IMR-90 (cell line): ENCODE measurements at regions not wholly inside any gene's neighbourhood (a gene's known extent, or its start where the extent isn't known, plus 50 kb on each side); places are given as distances from the start of the nearest gene placed in this dataset.

Source experiments
- ATAC-seq: fragments of 200-7000 bp; cut with Tn5 transposase; 2 replicates; pipeline ENCODE4 v1.9.1; 2020; ENCODE audit warnings: low read depth, mild to moderate bottlenecking, moderate library complexity
- BruUV-seq: library from RNA; stranded (reverse); fragments of 400-500 nt; replicated peaks from 2 replicates; lab custom pipeline; 2021; lab: Mats Ljungman, UMichigan
- CTCF ChIA-PET: fragments of 300-600 bp; formaldehyde crosslinking; extraction: SDS; loops from one replicate; lab custom pipeline; 2021; ENCODE audit warnings: antibody characterized with exemption; lab: Yijun Ruan, JAX
- POLR2A ChIA-PET: fragments of 300-600 bp; sonication (Branson Sonifier 250); formaldehyde crosslinking; loops from one replicate; lab custom pipeline; 2022; ENCODE audit warnings: antibody characterized with exemption; ENCODE audit not compliant: unreplicated experiment; lab: Charles Lee
- DNase-seq: peaks from one replicate; pipeline ENCODE4 v3.0.0; 2013
- H2AFZ ChIP-seq: replicated peaks from 2 replicates; pipeline ENCODE3; 2013; ENCODE audit warnings: low read length, mild to moderate bottlenecking; ENCODE audit not compliant: poor library complexity
- H2AK5ac ChIP-seq: 2 replicates; pipeline ENCODE4 v1.6.1; 2013; ENCODE audit warnings: low read depth, low read length, inconsistent platforms
- H2AK9ac ChIP-seq: replicated peaks from 2 replicates; pipeline ENCODE3; 2013; ENCODE audit warnings: mild to moderate bottlenecking, low read depth, low read length, moderate library complexity; ENCODE audit not compliant: poor library complexity
- H2BK120ac ChIP-seq: 2 replicates; pipeline ENCODE4 v1.6.1; 2013; ENCODE audit warnings: low read depth, low read length, inconsistent platforms
- H2BK15ac ChIP-seq: 3 replicates; pipeline ENCODE4 v1.6.1; 2013; ENCODE audit warnings: low read depth, low read length, inconsistent platforms
- H2BK20ac ChIP-seq: 2 replicates; pipeline ENCODE4 v1.6.1; 2013; ENCODE audit warnings: low read depth, mild to moderate bottlenecking, inconsistent platforms, low read length, moderate library complexity
- H2BK5ac ChIP-seq: 2 replicates; pipeline ENCODE4 v1.6.1; 2013; ENCODE audit warnings: mild to moderate bottlenecking, low read depth, low read length, inconsistent platforms; ENCODE audit not compliant: poor library complexity, severe bottlenecking
- H3K14ac ChIP-seq: replicated peaks from 2 replicates; pipeline ENCODE4 v1.6.1; 2013; ENCODE audit warnings: low read depth, low read length, inconsistent platforms
- H3K18ac ChIP-seq: 2 replicates; pipeline ENCODE4 v1.6.1; 2013; ENCODE audit warnings: low read depth, low read length, control low read depth
- H3K23ac ChIP-seq: 2 replicates; pipeline ENCODE4 v1.6.1; 2013; ENCODE audit warnings: low read depth, low read length, inconsistent platforms
- H3K27ac ChIP-seq: 2 replicates; pipeline ENCODE4 v1.5.1; 2013; ENCODE audit warnings: mild to moderate bottlenecking, control low read depth, low read length; ENCODE audit not compliant: insufficient read depth
- H3K27me3 ChIP-seq: 2 replicates; pipeline ENCODE4 v1.6.1; 2013; ENCODE audit warnings: low read length; ENCODE audit not compliant: control insufficient read depth, insufficient read depth
- H3K36me3 ChIP-seq: 2 replicates; pipeline ENCODE4 v1.6.1; 2013; ENCODE audit warnings: low read length, mixed read lengths; ENCODE audit not compliant: control insufficient read depth, insufficient read depth
- H3K4ac ChIP-seq: 2 replicates; pipeline ENCODE4 v1.6.1; 2013; ENCODE audit warnings: low read depth, low read length, inconsistent platforms
- H3K4me1 ChIP-seq: 2 replicates; pipeline ENCODE4 v1.6.1; 2013; ENCODE audit warnings: low read length, mixed read lengths; ENCODE audit not compliant: control insufficient read depth, insufficient read depth
- H3K4me2 ChIP-seq: 2 replicates; pipeline ENCODE4 v1.6.1; 2013; ENCODE audit warnings: low read depth, mild to moderate bottlenecking, control low read depth, low read length, moderate library complexity
- H3K4me3 ChIP-seq: 2 replicates; pipeline ENCODE4 v1.5.1; 2013; ENCODE audit warnings: low read depth, mild to moderate bottlenecking, control low read depth, low read length, moderate library complexity; ENCODE audit not compliant: insufficient read depth
- H3K56ac ChIP-seq: 2 replicates; pipeline ENCODE4 v1.6.1; 2013; ENCODE audit warnings: low read length, inconsistent platforms; ENCODE audit not compliant: insufficient read depth; ENCODE audit errors: extremely low read depth
- H3K79me1 ChIP-seq, 2 experiments: 2 replicates each; pipeline ENCODE4 v1.6.1; 2013; ENCODE audit warnings: low read length in 2 of 2, inconsistent platforms in 1 of 2, low read depth in 1 of 2
- H3K9ac ChIP-seq: 2 replicates; pipeline ENCODE4 v1.6.1; 2013; ENCODE audit warnings: low read depth, low read length, control low read depth
- H3K9me1 ChIP-seq: 2 replicates; pipeline ENCODE4 v1.6.1; 2013; ENCODE audit warnings: low read length, inconsistent platforms; ENCODE audit not compliant: insufficient read depth
- H3K9me3 ChIP-seq: 2 replicates; pipeline ENCODE4 v1.6.1; 2013; ENCODE audit warnings: low read length; ENCODE audit not compliant: control insufficient read depth, insufficient read depth
- H4K20me1 ChIP-seq: 2 replicates; pipeline ENCODE4 v1.6.1; 2013; ENCODE audit warnings: low read length, inconsistent platforms; ENCODE audit not compliant: insufficient read depth
- H4K5ac ChIP-seq: 2 replicates; pipeline ENCODE4 v1.6.1; 2013; ENCODE audit warnings: mild to moderate bottlenecking, low read depth, low read length, control low read depth
- H4K8ac ChIP-seq, 2 experiments: 2 replicates each; pipeline ENCODE4 v1.6.1; 2013; ENCODE audit warnings: low read depth in 2 of 2, low read length in 2 of 2, control low read depth in 1 of 2, inconsistent platforms in 1 of 2
- H4K91ac ChIP-seq: 2 replicates; pipeline ENCODE4 v1.6.1; 2013; ENCODE audit warnings: low read depth, low read length, inconsistent platforms; ENCODE audit not compliant: insufficient read depth
- BHLHE40 ChIP-seq: fragments of 150-350 bp; IDR thresholded peaks from 2 replicates; pipeline ENCODE4 v1.6.1; 2016; ENCODE audit warnings: mild to moderate bottlenecking, low read depth, low read length
- CEBPB ChIP-seq: IDR thresholded peaks from 2 replicates; pipeline ENCODE4 v1.6.1; 2012; ENCODE audit warnings: low read depth, low read length, improper control_type of control experiment
- CHD1 ChIP-seq: IDR thresholded peaks from 2 replicates; pipeline ENCODE4 v1.6.1; 2012; ENCODE audit warnings: low read depth, low read length, improper control_type of control experiment
- ELK1 ChIP-seq: fragments of 150-350 bp; IDR thresholded peaks from 2 replicates; pipeline ENCODE4 v1.6.1; 2016; ENCODE audit warnings: low read depth, mild to moderate bottlenecking, low read length, moderate library complexity, borderline replicate concordance
- FOS ChIP-seq: fragments of 150-350 bp; IDR thresholded peaks from 2 replicates; pipeline ENCODE4 v1.6.1; 2016; ENCODE audit warnings: low read depth, low read length
- MAFK ChIP-seq: IDR thresholded peaks from 2 replicates; pipeline ENCODE4 v1.6.1; 2012; ENCODE audit warnings: low read depth, low read length, improper control_type of control experiment
- MAZ ChIP-seq: IDR thresholded peaks from 2 replicates; pipeline ENCODE4 v1.6.1; 2012; ENCODE audit warnings: low read depth, mild to moderate bottlenecking, low read length, improper control_type of control experiment, moderate library complexity, borderline replicate concordance
- MXI1 ChIP-seq: IDR thresholded peaks from 2 replicates; pipeline ENCODE4 v1.6.1; 2012; ENCODE audit warnings: low read depth, mild to moderate bottlenecking, low read length, moderate library complexity, borderline replicate concordance
- NFE2L2 ChIP-seq: fragments of 150-350 bp; IDR thresholded peaks from 2 replicates; pipeline ENCODE4 v1.6.1; 2016; ENCODE audit warnings: low read depth, mild to moderate bottlenecking, low read length
- POLR2A ChIP-seq: IDR thresholded peaks from 2 replicates; pipeline ENCODE4 v1.6.1; 2012; ENCODE audit warnings: mild to moderate bottlenecking, low read depth, low read length
- RAD21 ChIP-seq: IDR thresholded peaks from 2 replicates; pipeline ENCODE4 v1.6.1; 2012; ENCODE audit warnings: low read length, improper control_type of control experiment
- RCOR1 ChIP-seq: IDR thresholded peaks from 2 replicates; pipeline ENCODE4 v1.6.1; 2012; ENCODE audit warnings: mild to moderate bottlenecking, low read length, improper control_type of control experiment; ENCODE audit not compliant: insufficient replicate concordance
- RFX5 ChIP-seq: IDR thresholded peaks from 2 replicates; pipeline ENCODE4 v1.8.0; 2012; ENCODE audit warnings: low read depth, mild to moderate bottlenecking, low read length, moderate library complexity
- SMC3 ChIP-seq: fragments of 150-350 bp; IDR thresholded peaks from 2 replicates; pipeline ENCODE4 v1.6.1; 2016; ENCODE audit warnings: low read depth, mild to moderate bottlenecking, antibody characterized with exemption, low read length, moderate library complexity
- USF2 ChIP-seq: fragments of 150-350 bp; IDR thresholded peaks from 2 replicates; pipeline ENCODE4 v1.6.1; 2017; ENCODE audit warnings: mild to moderate bottlenecking, antibody characterized with exemption, low read length, low read depth
- WGBS, 2 experiments: methylation state at CpG; one replicate each; pipeline versions ENCODE4 v1.1.5 to v1.1.7; 2013; ENCODE audit warnings: missing lambda C conversion rate in 2 of 2; ENCODE audit not compliant: insufficient read length in 1 of 2; ENCODE audit errors: extremely low coverage in 2 of 2; 5-methylcytosine and 5-hydroxymethylcytosine counted together
- dilution Hi-C: fragments of 300-500 bp; cut with HindIII; formaldehyde crosslinking; loops from one replicate; pipeline ENCODE4 v1.14.3; 2018; ENCODE audit warnings: low sequenced_read_pairs; ENCODE audit not compliant: unreplicated experiment
- in situ Hi-C: fragments of 300-500 bp; cut with MboI; formaldehyde crosslinking; loops from 3 replicates; pipeline ENCODE4 v1.14.3; 2019; ENCODE audit warnings: low sequenced_read_pairs, inconsistent platforms, mixed read lengths
- intact Hi-C: fragments of 100-400 bp; cut with micrococcal nuclease; formaldehyde crosslinking; loops from 2 replicates; pipeline ENCODE4 v1.10.0; 2022
- TF ChIP-seq, protein P1 (sequence below): conservative IDR thresholded peaks from 2 replicates; pipeline ENCODE4 v1.5.1; 2012; ENCODE audit warnings: mild to moderate bottlenecking, low read depth, low read length, improper control_type of control experiment

DNA sequence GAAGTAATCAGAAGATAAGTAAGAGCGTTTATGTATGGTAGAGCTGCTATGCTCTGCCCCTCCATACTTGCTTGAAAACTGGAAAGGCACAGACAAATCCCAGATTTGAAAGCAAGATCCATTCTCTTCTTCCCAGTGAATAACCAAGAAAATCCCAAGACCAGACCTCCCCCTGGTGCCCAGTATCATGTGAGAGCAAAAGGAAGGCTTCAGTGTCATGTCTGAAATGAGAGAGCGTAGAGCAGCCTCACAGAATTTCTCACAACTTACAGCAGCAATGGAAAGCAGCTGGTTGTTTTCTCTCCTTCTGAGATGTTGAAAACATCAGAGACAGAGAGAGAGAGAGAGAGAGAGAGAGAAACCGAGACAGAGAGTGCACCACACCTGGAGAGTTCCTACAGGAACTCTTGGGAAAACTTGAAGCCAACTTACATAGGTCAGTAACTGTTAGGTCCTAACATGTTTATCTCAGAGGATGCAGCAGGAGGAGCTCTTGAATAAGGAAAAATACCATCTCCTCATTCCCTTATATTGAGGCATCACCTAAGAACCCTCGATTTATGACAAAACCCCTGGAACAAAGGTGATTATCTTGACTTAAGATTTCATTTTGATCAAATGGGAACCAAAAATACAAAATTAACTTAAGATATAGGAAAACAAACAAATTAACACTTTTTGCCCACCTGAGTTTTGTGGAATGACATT lies 273.3 kb downstream of the NSUN3 start:
- no CpG with 5 or more reads among the region's 4 CpGs for WGBS, 2 experiments
- Histone ChIP-seq H2BK15ac (no peak overlapping the region), H3K4ac (no peak overlapping the region), H2BK20ac (no peak overlapping the region), H3K79me1 (no peaks in the 10 kb centered on the region), H3K9me3 (no peaks in the 10 kb centered on the region), H2BK120ac (no peak overlapping the region), H4K20me1 (no peaks in the 10 kb centered on the region), H3K4me3 (no peak overlapping the region), H3K56ac (no peak overlapping the region), H3K18ac (no peak overlapping the region), H3K36me3 (no peaks in the 10 kb centered on the region), H3K4me2 (no peak overlapping the region), H3K27me3 (no peaks in the 10 kb centered on the region), H4K91ac (no peak overlapping the region), H3K27ac (no peak overlapping the region), H3K4me1 (no peaks in the 10 kb centered on the region), H3K9me1 (no peaks in the 10 kb centered on the region), H4K5ac (no peak overlapping the region), H3K9ac (no peak overlapping the region), H4K8ac (no peak overlapping the region), H2BK5ac (no peak overlapping the region), H2AFZ (no peak overlapping the region), H2AK5ac (no peak overlapping the region), H3K23ac (no peak overlapping the region), H2AK9ac (no peak overlapping the region), H3K14ac (no peak overlapping the region)
- CTCF ChIA-PET, result interaction anchor here (0.6 to 1.2 kb wide), 3 partner anchors 14 to 896 kb away, joined by 3 read pairs; no protein-coding TSS in a partner anchor
- in situ Hi-C loops, result no loop called here
- ATAC-seq, result peak; percentile 80
- TF ChIP-seq POLR2A (no peak), MAFK (no peak), NFE2L2 (no peak), RAD21 (peak; percentile 88), BHLHE40 (no peak), FOS (no peak), RFX5 (no peak), USF2 (no peak), MAZ (no peak), CEBPB (no peak), RCOR1 (no peak), ELK1 (no peak), CHD1 (no peak), SMC3 (peak; percentile 70), MXI1 (no peak)
- TF ChIP-seq, protein P1, sequence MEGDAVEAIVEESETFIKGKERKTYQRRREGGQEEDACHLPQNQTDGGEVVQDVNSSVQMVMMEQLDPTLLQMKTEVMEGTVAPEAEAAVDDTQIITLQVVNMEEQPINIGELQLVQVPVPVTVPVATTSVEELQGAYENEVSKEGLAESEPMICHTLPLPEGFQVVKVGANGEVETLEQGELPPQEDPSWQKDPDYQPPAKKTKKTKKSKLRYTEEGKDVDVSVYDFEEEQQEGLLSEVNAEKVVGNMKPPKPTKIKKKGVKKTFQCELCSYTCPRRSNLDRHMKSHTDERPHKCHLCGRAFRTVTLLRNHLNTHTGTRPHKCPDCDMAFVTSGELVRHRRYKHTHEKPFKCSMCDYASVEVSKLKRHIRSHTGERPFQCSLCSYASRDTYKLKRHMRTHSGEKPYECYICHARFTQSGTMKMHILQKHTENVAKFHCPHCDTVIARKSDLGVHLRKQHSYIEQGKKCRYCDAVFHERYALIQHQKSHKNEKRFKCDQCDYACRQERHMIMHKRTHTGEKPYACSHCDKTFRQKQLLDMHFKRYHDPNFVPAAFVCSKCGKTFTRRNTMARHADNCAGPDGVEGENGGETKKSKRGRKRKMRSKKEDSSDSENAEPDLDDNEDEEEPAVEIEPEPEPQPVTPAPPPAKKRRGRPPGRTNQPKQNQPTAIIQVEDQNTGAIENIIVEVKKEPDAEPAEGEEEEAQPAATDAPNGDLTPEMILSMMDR, result peak; percentile 70
- BruUV-seq, result no TSS peak
- dilution Hi-C loops, result no loop called here
- POLR2A ChIA-PET, result no interaction called here
- DNase-seq, result peak; percentile 70
- intact Hi-C loops, result no loop called here
